IMR-90 (cell line): ENCODE measurements at regions not wholly inside any gene's neighbourhood (a gene's known extent, or its start where the extent isn't known, plus 50 kb on each side); places are given as distances from the start of the nearest gene placed in this dataset.

Experiments
- CHD1 ChIP-seq: IDR thresholded peaks from 2 replicates; pipeline ENCODE4 v1.6.1; 2012; ENCODE audit warnings: low read depth, low read length, improper control_type of control experiment
- FOS ChIP-seq: fragments of 150-350 bp; IDR thresholded peaks from 2 replicates; pipeline ENCODE4 v1.6.1; 2016; ENCODE audit warnings: low read depth, low read length
- MAFK ChIP-seq: IDR thresholded peaks from 2 replicates; pipeline ENCODE4 v1.6.1; 2012; ENCODE audit warnings: low read depth, low read length, improper control_type of control experiment
- POLR2A ChIP-seq: IDR thresholded peaks from 2 replicates; pipeline ENCODE4 v1.6.1; 2012; ENCODE audit warnings: mild to moderate bottlenecking, low read depth, low read length
- SMC3 ChIP-seq: fragments of 150-350 bp; IDR thresholded peaks from 2 replicates; pipeline ENCODE4 v1.6.1; 2016; ENCODE audit warnings: low read depth, mild to moderate bottlenecking, antibody characterized with exemption, low read length, moderate library complexity
- TF ChIP-seq, protein P1 (sequence below): conservative IDR thresholded peaks from 2 replicates; pipeline ENCODE4 v1.5.1; 2012; ENCODE audit warnings: mild to moderate bottlenecking, low read depth, low read length, improper control_type of control experiment
- TF ChIP-seq, protein P2 (sequence below): fragments of 150-350 bp; IDR thresholded peaks from 2 replicates; pipeline ENCODE4 v1.6.1; 2016; ENCODE audit warnings: low read depth, mild to moderate bottlenecking, low read length, moderate library complexity, borderline replicate concordance

DNA sequence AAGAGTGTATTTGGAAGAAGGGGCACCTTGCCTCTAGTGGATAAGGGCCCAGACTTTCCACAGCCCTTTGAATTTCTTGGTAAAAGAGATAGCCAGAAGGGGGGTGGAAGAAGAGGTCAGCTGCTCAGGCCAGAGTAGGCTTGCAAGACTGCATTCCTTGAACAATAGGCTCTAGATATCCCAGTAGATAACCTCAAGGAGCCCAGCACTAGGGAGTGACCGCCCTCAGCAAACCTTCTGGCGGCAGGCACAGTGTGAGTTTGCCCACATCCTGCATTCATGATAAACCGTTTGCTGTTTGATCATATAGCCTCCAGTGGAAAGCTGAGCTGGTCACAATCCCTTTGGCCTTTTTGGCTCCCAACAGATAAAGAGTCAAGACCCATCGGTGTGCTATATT, 70.5 kb downstream of the NPY start:
- TF ChIP-seq POLR2A (no peak), FOS (no peak), MAFK (no peak), SMC3 (no peak), CHD1 (no peak)
- TF ChIP-seq, protein P1, sequence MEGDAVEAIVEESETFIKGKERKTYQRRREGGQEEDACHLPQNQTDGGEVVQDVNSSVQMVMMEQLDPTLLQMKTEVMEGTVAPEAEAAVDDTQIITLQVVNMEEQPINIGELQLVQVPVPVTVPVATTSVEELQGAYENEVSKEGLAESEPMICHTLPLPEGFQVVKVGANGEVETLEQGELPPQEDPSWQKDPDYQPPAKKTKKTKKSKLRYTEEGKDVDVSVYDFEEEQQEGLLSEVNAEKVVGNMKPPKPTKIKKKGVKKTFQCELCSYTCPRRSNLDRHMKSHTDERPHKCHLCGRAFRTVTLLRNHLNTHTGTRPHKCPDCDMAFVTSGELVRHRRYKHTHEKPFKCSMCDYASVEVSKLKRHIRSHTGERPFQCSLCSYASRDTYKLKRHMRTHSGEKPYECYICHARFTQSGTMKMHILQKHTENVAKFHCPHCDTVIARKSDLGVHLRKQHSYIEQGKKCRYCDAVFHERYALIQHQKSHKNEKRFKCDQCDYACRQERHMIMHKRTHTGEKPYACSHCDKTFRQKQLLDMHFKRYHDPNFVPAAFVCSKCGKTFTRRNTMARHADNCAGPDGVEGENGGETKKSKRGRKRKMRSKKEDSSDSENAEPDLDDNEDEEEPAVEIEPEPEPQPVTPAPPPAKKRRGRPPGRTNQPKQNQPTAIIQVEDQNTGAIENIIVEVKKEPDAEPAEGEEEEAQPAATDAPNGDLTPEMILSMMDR = no peak
- TF ChIP-seq, protein P2, sequence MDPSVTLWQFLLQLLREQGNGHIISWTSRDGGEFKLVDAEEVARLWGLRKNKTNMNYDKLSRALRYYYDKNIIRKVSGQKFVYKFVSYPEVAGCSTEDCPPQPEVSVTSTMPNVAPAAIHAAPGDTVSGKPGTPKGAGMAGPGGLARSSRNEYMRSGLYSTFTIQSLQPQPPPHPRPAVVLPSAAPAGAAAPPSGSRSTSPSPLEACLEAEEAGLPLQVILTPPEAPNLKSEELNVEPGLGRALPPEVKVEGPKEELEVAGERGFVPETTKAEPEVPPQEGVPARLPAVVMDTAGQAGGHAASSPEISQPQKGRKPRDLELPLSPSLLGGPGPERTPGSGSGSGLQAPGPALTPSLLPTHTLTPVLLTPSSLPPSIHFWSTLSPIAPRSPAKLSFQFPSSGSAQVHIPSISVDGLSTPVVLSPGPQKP = no peak
